ENCODE measurements at regions not wholly inside any gene's neighbourhood (a gene's known extent, or its start where the extent isn't known, plus 50 kb on each side); places are given as distances from the start of the nearest gene placed in this dataset.

- 0 to 100% (median 80%) methylated on average over 1 to 2 of the region's 2 CpGs; no CpG with 5 or more reads in 1 of the 10 experiments for WGBS, 10 experiments
- H3K4me1 ChIP-seq (replicated peaks in 1 of 2), result peaks cover 38 to 41% of the 10 kb centered on the region in 2 donors
- H3K4me3 ChIP-seq, result no peak overlapping the region
- in situ Hi-C loops (cut with MboI; ENCODE audit: low pct_unique_long_range_greater_than_20kb in 2 of 9, low sequenced_read_pairs in 9 of 9, unreplicated experiment in 9 of 9), result no loop called here
- no peak overlapping the region for H3K27ac ChIP-seq
- ATAC-seq (replicated peaks in 6 of 8), result no peak
Observed at GRCh38 chr6:19301980-19302379, 535.2 kb upstream of the ID4 start.

- H3K4me3 ChIP-seq, result no peak overlapping the region
- 10 to 53% (median 39%) methylated on average over 1 to 5 of the region's 5 CpGs; no CpG with 5 or more reads in 2 of the 10 experiments for WGBS, 10 experiments
- in situ Hi-C loops (cut with MboI; ENCODE audit: low pct_unique_long_range_greater_than_20kb in 2 of 9, low sequenced_read_pairs in 9 of 9, unreplicated experiment in 9 of 9), result no loop called here
- ATAC-seq (replicated peaks in 6 of 8), result peak; percentile 55 to 93 (median 83)
- H3K4me1 ChIP-seq (replicated peaks in 1 of 2), result peaks cover 31 to 33% of the 10 kb centered on the region in 2 donors
- no peak overlapping the region for H3K27ac ChIP-seq
Observed at GRCh38 chr6:19303383-19303782, 533.8 kb upstream of the ID4 start.

GRCh38 chr6:19309661-19310060, 527.5 kb upstream of the ID4 start:
- ATAC-seq (replicated peaks in 6 of 8), result no peak
- in situ Hi-C loops (cut with MboI; ENCODE audit: low pct_unique_long_range_greater_than_20kb in 2 of 9, low sequenced_read_pairs in 9 of 9, unreplicated experiment in 9 of 9), result no loop called here
- H3K27ac ChIP-seq, result no peak overlapping the region
- H3K4me1 ChIP-seq (replicated peaks in 1 of 2), result peaks cover 15 to 19% of the 10 kb centered on the region in 2 donors
- no peak overlapping the region for H3K4me3 ChIP-seq
- 20 to 100% (median 100%) methylated on average over 1 of the region's 1 CpG; no CpG with 5 or more reads in 4 of the 10 experiments for WGBS, 10 experiments

GRCh38 chr6:19311786-19312185, 525.4 kb upstream of the ID4 start:
- WGBS, 10 experiments, result 0 to 40% (median 12%) methylated on average over 1 to 3 of the region's 3 CpGs; no CpG with 5 or more reads in 2 of the 10 experiments
- H3K4me1 ChIP-seq (replicated peaks in 1 of 2), result peaks cover 14 to 16% of the 10 kb centered on the region in 2 donors
- H3K27ac ChIP-seq, result peak overlapping the region; percentile 18 to 23
- in situ Hi-C loops (cut with MboI; ENCODE audit: low pct_unique_long_range_greater_than_20kb in 2 of 9, low sequenced_read_pairs in 9 of 9, unreplicated experiment in 9 of 9), result no loop called here
- ATAC-seq (replicated peaks in 6 of 8), result peak in 3 of 8 experiments; percentile 30 to 44 (median 36)
- no peak overlapping the region for H3K4me3 ChIP-seq

- in situ Hi-C loops (cut with MboI; ENCODE audit: low pct_unique_long_range_greater_than_20kb in 2 of 9, low sequenced_read_pairs in 9 of 9, unreplicated experiment in 9 of 9), result no loop called here
Observed at GRCh38 chr6:19312241-19312978, 524.8 kb upstream of the ID4 start.

GRCh38 chr6:19317431-19317986, 519.7 kb upstream of the ID4 start:
- in situ Hi-C loops (cut with MboI; ENCODE audit: low pct_unique_long_range_greater_than_20kb in 2 of 9, low sequenced_read_pairs in 9 of 9, unreplicated experiment in 9 of 9), result no loop called here
- no peak for ATAC-seq (replicated peaks in 6 of 8)
- no peak overlapping the region for H3K27ac ChIP-seq
- no peak overlapping the region for H3K4me3 ChIP-seq
- WGBS, 10 experiments, result 0 to 86% (median 60%) methylated on average over 1 to 3 of the region's 3 CpGs; no CpG with 5 or more reads in 1 of the 10 experiments
- peaks cover 0 to 5% of the 10 kb centered on the region in 2 donors for H3K4me1 ChIP-seq (replicated peaks in 1 of 2)

More at GRCh38 chr6:19312241-19312978, 524.8 kb upstream of the ID4 start:
- 0 to 35% (median 0%) methylated on average over 1 to 5 of the region's 5 CpGs; no CpG with 5 or more reads in 3 of the 10 experiments for WGBS, 10 experiments
- Histone ChIP-seq H3K4me3 (no peak overlapping the region), H3K27ac (peak overlapping the region; percentile 18 to 23), H3K4me1 (replicated peaks in 1 of 2) (peaks cover 14 to 16% of the 10 kb centered on the region in 2 donors)
- peak in 5 of 8 experiments; percentile 54 to 90 (median 78) for ATAC-seq (replicated peaks in 6 of 8)

- in situ Hi-C loops (cut with MboI; ENCODE audit: low pct_unique_long_range_greater_than_20kb in 2 of 9, low sequenced_read_pairs in 9 of 9, unreplicated experiment in 9 of 9), result no loop called here
- WGBS, 10 experiments, result 22 to 100% (median 85%) methylated on average over 1 of the region's 1 CpG; no CpG with 5 or more reads in 2 of the 10 experiments
- Histone ChIP-seq H3K27ac (no peak overlapping the region), H3K4me3 (no peak overlapping the region), H3K4me1 (replicated peaks in 1 of 2) (no peaks in the 10 kb centered on the region)
- ATAC-seq (replicated peaks in 6 of 8), result no peak
Observed at GRCh38 chr6:19319005-19319404, 518.2 kb upstream of the ID4 start.

GRCh38 chr6:19320111-19320581, 517.0 kb upstream of the ID4 start:
- ATAC-seq (replicated peaks in 6 of 8), result peak in 3 of 8 experiments; percentile 24 to 35 (median 29)
- Histone ChIP-seq H3K4me1 (replicated peaks in 1 of 2) (no peaks in the 10 kb centered on the region), H3K4me3 (no peak overlapping the region), H3K27ac (no peak overlapping the region)
- 0 to 100% (median 68%) methylated on average over 1 to 3 of the region's 3 CpGs; no CpG with 5 or more reads in 1 of the 10 experiments for WGBS, 10 experiments
- in situ Hi-C loops (cut with MboI; ENCODE audit: low pct_unique_long_range_greater_than_20kb in 2 of 9, low sequenced_read_pairs in 9 of 9, unreplicated experiment in 9 of 9), result no loop called here

GRCh38 chr6:19322691-19323485, 514.3 kb upstream of the ID4 start:
- ATAC-seq (replicated peaks in 6 of 8), result no peak
- Histone ChIP-seq H3K27ac (no peak overlapping the region), H3K4me3 (no peak overlapping the region), H3K4me1 (replicated peaks in 1 of 2) (peaks cover 0 to 8% of the 10 kb centered on the region in 2 donors)
- in situ Hi-C loops (cut with MboI; ENCODE audit: low pct_unique_long_range_greater_than_20kb in 2 of 9, low sequenced_read_pairs in 9 of 9, unreplicated experiment in 9 of 9), result no loop called here
- 40 to 100% (median 76%) methylated on average over 1 to 5 of the region's 5 CpGs; no CpG with 5 or more reads in 2 of the 10 experiments for WGBS, 10 experiments

- Histone ChIP-seq H3K27ac (no peak overlapping the region), H3K4me1 (replicated peaks in 1 of 2) (peaks cover 0 to 22% of the 10 kb centered on the region in 2 donors), H3K4me3 (no peak overlapping the region)
- in situ Hi-C loops (cut with MboI; ENCODE audit: low pct_unique_long_range_greater_than_20kb in 2 of 9, low sequenced_read_pairs in 9 of 9, unreplicated experiment in 9 of 9), result no loop called here
- no peak for ATAC-seq (replicated peaks in 6 of 8)
- WGBS, 10 experiments, result 0 to 100% (median 93%) methylated on average over 1 to 3 of the region's 3 CpGs
Observed at GRCh38 chr6:19324376-19324775, 512.8 kb upstream of the ID4 start.

GRCh38 chr6:19325335-19325789, 511.8 kb upstream of the ID4 start:
- no peak for ATAC-seq (replicated peaks in 6 of 8)
- WGBS, 10 experiments, result 12 to 100% (median 97%) methylated on average over 1 to 8 of the region's 8 CpGs; no CpG with 5 or more reads in 1 of the 10 experiments
- in situ Hi-C loops (cut with MboI; ENCODE audit: low pct_unique_long_range_greater_than_20kb in 2 of 9, low sequenced_read_pairs in 9 of 9, unreplicated experiment in 9 of 9), result no loop called here

GRCh38 chr6:19327241-19327640, 509.9 kb upstream of the ID4 start:
- WGBS, 10 experiments, result 20 to 100% (median 76%) methylated on average over 1 to 2 of the region's 2 CpGs; no CpG with 5 or more reads in 2 of the 10 experiments
- Histone ChIP-seq H3K27ac (no peak overlapping the region), H3K4me1 (replicated peaks in 1 of 2) (peaks cover 0 to 22% of the 10 kb centered on the region in 2 donors), H3K4me3 (no peak overlapping the region)
- in situ Hi-C loops (cut with MboI; ENCODE audit: low pct_unique_long_range_greater_than_20kb in 2 of 9, low sequenced_read_pairs in 9 of 9, unreplicated experiment in 9 of 9), result no loop called here
- peak in 1 of 8 experiments; percentile 7 for ATAC-seq (replicated peaks in 6 of 8)

More at GRCh38 chr6:19325335-19325789, 511.8 kb upstream of the ID4 start:
- Histone ChIP-seq H3K4me3 (no peak overlapping the region), H3K4me1 (replicated peaks in 1 of 2) (peaks cover 0 to 22% of the 10 kb centered on the region in 2 donors), H3K27ac (no peak overlapping the region)

All from motor neuron (in vitro differentiated cells).